K562 (cell line): ENCODE measurements at regions not wholly inside any gene's neighbourhood (a gene's known extent, or its start where the extent isn't known, plus 50 kb on each side); places are given as distances from the start of the nearest gene placed in this dataset.

ENCODE experiments used
- ATAC-seq: fragments of 200-7000 bp; cut with Tn5 transposase; 3 replicates; pipeline ENCODE4 v1.9.1; 2020; ENCODE audit warnings: moderate library complexity
- BruUV-seq: library from RNA; stranded (reverse); fragments of 400-500 nt; replicated peaks from 2 replicates; lab custom pipeline; 2021; lab: Mats Ljungman, UMichigan
- CTCF ChIA-PET: fragments of 300-600 bp; formaldehyde crosslinking; extraction: SDS; loops from one replicate; lab custom pipeline; 2021; ENCODE audit warnings: low intra/inter-chr PET ratio; lab: Yijun Ruan, JAX
- POLR2A ChIA-PET: fragments of 300-600, 350-650 bp; sonication (Branson Sonifier 250); formaldehyde crosslinking; extraction: SDS; loops from one replicate; lab custom pipeline; 2021; ENCODE audit warnings: antibody characterized with exemption, inconsistent platforms; lab: Yijun Ruan, JAX
- DNase-seq, 4 experiments: peaks; one replicate each; pipeline versions ENCODE4 v3.0.0 to v3.0.0-alpha.2; 2011 to 2018; ENCODE audit warnings: low spot score in 3 of 4, mixed read lengths in 3 of 4; ENCODE audit errors: extremely low read depth in 1 of 4
- FAIRE-seq: peaks from 2 replicates; lab custom pipeline; 2011; peaks lifted over from hg19 to GRCh38; lab: Jason Lieb, UNC
- H2AFZ ChIP-seq: 2 replicates; pipeline ENCODE4 v1.6.0; 2011; ENCODE audit warnings: low read depth, low read length, control low read depth, inconsistent platforms
- H3K27ac ChIP-seq: fragments of 200-600 bp; 3 replicates; pipeline ENCODE4 v1.8.0; 2011; ENCODE audit warnings: low read depth, mild to moderate bottlenecking, control low read depth, inconsistent platforms, low read length, moderate library complexity, mixed read lengths; ENCODE audit errors: extremely low read depth
- H3K27me3 ChIP-seq, 2 experiments: fragments of 300-600 bp in 1 of 2; 2 replicates in 1 of 2; 3 replicates in 1 of 2; pipeline versions ENCODE4 v1.6.0 to v1.8.0; 2011; ENCODE audit warnings: inconsistent platforms in 2 of 2, low read length in 2 of 2, mild to moderate bottlenecking in 1 of 2, mixed read lengths in 1 of 2, moderate library complexity in 1 of 2; ENCODE audit not compliant: control insufficient read depth in 2 of 2, insufficient read depth in 2 of 2
- H3K36me3 ChIP-seq: fragments of 300-600 bp; 3 replicates; pipeline ENCODE4 v1.8.0; 2011; ENCODE audit warnings: mild to moderate bottlenecking, low read length, inconsistent platforms; ENCODE audit not compliant: control insufficient read depth, insufficient read depth
- H3K4me1 ChIP-seq, 2 experiments: fragments of 200-600 bp in 1 of 2; replicated peaks in 1 of 2; 2 replicates in 1 of 2; 3 replicates in 1 of 2; pipeline versions ENCODE4 v1.5.1 to v1.8.0; 2011; ENCODE audit warnings: inconsistent platforms in 2 of 2, low read length in 2 of 2, mild to moderate bottlenecking in 1 of 2, mixed read lengths in 1 of 2, moderate library complexity in 1 of 2; ENCODE audit not compliant: control insufficient read depth in 2 of 2, insufficient read depth in 2 of 2
- H3K4me2 ChIP-seq: 2 replicates; pipeline ENCODE4 v1.6.1; 2011; ENCODE audit warnings: low read length, control low read depth, inconsistent platforms, mixed read lengths; ENCODE audit not compliant: insufficient read depth
- H3K4me3 ChIP-seq: fragments of 200-600 bp; sonication (generic), shearing (Covaris generic); 2 replicates; pipeline ENCODE4 v1.5.1; 2016; ENCODE audit warnings: control low read depth, inconsistent platforms
- H3K79me2 ChIP-seq: fragments of 200-600 bp; 3 replicates; pipeline ENCODE4 v1.8.0; 2011; ENCODE audit warnings: low read length, inconsistent platforms; ENCODE audit not compliant: control insufficient read depth, insufficient read depth
- H3K9ac ChIP-seq, 2 experiments: 2 replicates each; pipeline versions ENCODE4 v1.6.0 to v1.6.1; 2011; ENCODE audit warnings: low read depth in 2 of 2, low read length in 2 of 2, control low read depth in 1 of 2, inconsistent platforms in 1 of 2, mild to moderate bottlenecking in 1 of 2, mixed read lengths in 1 of 2; ENCODE audit not compliant: insufficient read depth in 1 of 2
- H3K9me1 ChIP-seq: one replicate; pipeline ENCODE4 v1.6.0; 2011; ENCODE audit warnings: inconsistent platforms, mild to moderate bottlenecking, low read length, moderate library complexity; ENCODE audit not compliant: control insufficient read depth, insufficient read depth
- H3K9me3 ChIP-seq: replicated peaks from 2 replicates; pipeline ENCODE4 v1.5.1; 2011; ENCODE audit warnings: low read depth, low read length, inconsistent platforms; ENCODE audit not compliant: control insufficient read depth, insufficient read depth
- H4K20me1 ChIP-seq: replicated peaks from 2 replicates; pipeline ENCODE4 v1.6.1; 2011; ENCODE audit warnings: low read length, inconsistent platforms, mixed read lengths; ENCODE audit not compliant: control insufficient read depth, insufficient read depth
- FOXA3 ChIP-seq, 2 experiments: fragments of 450-650 bp in 1 of 2; sonication (generic) in 1 of 2; formaldehyde crosslinking; IDR thresholded peaks in 1 of 2; conservative IDR thresholded peaks in 1 of 2; 2 replicates each; pipeline versions ENCODE4 v1.4.0 to v1.8.0; 2020 to 2022; ENCODE audit warnings: mild to moderate bottlenecking in 2 of 2, missing genetic modification reagents in 1 of 2
- FOXK2 ChIP-seq, 2 experiments: fragments of 450-650 bp; IDR thresholded peaks in 1 of 2; conservative IDR thresholded peaks in 1 of 2; 2 replicates each; pipeline ENCODE4 v1.6.1; 2016; ENCODE audit warnings: low read depth in 2 of 2, mild to moderate bottlenecking in 1 of 2
- PHF20 ChIP-seq: fragments of 450-650 bp; IDR thresholded peaks from 2 replicates; pipeline ENCODE4 v1.6.1; 2018; ENCODE audit not compliant: partially characterized antibody
- ZNF696 ChIP-seq: fragments of 250-450 bp; sonication (Bioruptor Pico); conservative IDR thresholded peaks from 2 replicates; pipeline ENCODE4 v1.4.0; 2020; ENCODE audit warnings: mild to moderate bottlenecking, moderate library complexity
- WGBS: fragments of 100-300 bp; shearing (Covaris generic); methylation state at CpG from one replicate; pipeline ENCODE4 v1.1.6; 2016; ENCODE audit warnings: low coverage, mixed read lengths; ENCODE audit not compliant: insufficient coverage; ENCODE audit errors: missing lambda C conversion rate; 5-methylcytosine and 5-hydroxymethylcytosine counted together
- in situ Hi-C: fragments of 300-500 bp; cut with MboI; formaldehyde crosslinking; loops from 4 replicates; pipeline ENCODE4 v1.15.0; 2018; ENCODE audit warnings: inconsistent platforms, mixed read lengths
- intact Hi-C: fragments of 100-400 bp; cut with micrococcal nuclease; formaldehyde crosslinking; loops from 2 replicates; pipeline ENCODE4 v1.14.2; 2022

GRCh38 chr11:26028393-26028911 is 303.5 kb upstream of the ANO3 start:
- Histone ChIP-seq H3K27ac (no peak overlapping the region), H3K36me3 (no peaks in the 10 kb centered on the region), H2AFZ (no peak overlapping the region), H3K4me2 (no peak overlapping the region), H3K9me1 (no peaks in the 10 kb centered on the region), H3K79me2 (no peaks in the 10 kb centered on the region), H3K4me1 (no peaks in the 10 kb centered on the region), H3K27me3 (no peaks in the 10 kb centered on the region), H3K9me3 (no peaks in the 10 kb centered on the region), H3K9ac (no peak overlapping the region), H4K20me1 (no peaks in the 10 kb centered on the region), H3K4me3 (no peak overlapping the region)
- ChIA-PET CTCF (no interaction called here), POLR2A (no interaction called here)
- ATAC-seq: no peak
- intact Hi-C loops (no loop called here), in situ Hi-C loops (no loop called here)
- no peak for DNase-seq
- FAIRE-seq: no peak
- WGBS: 0% methylated on average over 2 of the region's 2 CpGs
- TF ChIP-seq FOXK2 (conservative IDR thresholded peaks at IDR 0.05 in 1 of 2, IDR thresholded peaks at IDR 0.05 in 1 of 2; ENCODE audit: low read depth in 2 of 2): no peak
- no peak for TF ChIP-seq PHF20
- TF ChIP-seq FOXA3 (CRISPR knock-in tag; conservative IDR thresholded peaks at IDR 0.05 in 1 of 2, IDR thresholded peaks at IDR 0.05 in 1 of 2): peak in 1 of 2 experiments; percentile 48; a peak in 2 of 4 replicates
- BruUV-seq: no TSS peak

- Histone ChIP-seq H3K36me3 (no peaks in the 10 kb centered on the region), H3K4me2 (no peak overlapping the region), H3K4me3 (no peak overlapping the region), H3K4me1 (no peaks in the 10 kb centered on the region), H4K20me1 (no peaks in the 10 kb centered on the region), H3K27ac (no peak overlapping the region), H3K27me3 (no peaks in the 10 kb centered on the region), H3K9me1 (no peaks in the 10 kb centered on the region), H2AFZ (no peak overlapping the region), H3K9ac (no peak overlapping the region), H3K79me2 (no peaks in the 10 kb centered on the region), H3K9me3 (no peaks in the 10 kb centered on the region)
- 0% methylated on average over 1 of the region's 3 CpGs for whole genome bisulfite sequencing
- in situ Hi-C loops (no loop called here), intact Hi-C loops (no loop called here)
- no peak for TF ChIP-seq ZNF696
- DNase-seq: no peak
- BruUV-seq: no TSS peak
- CTCF ChIA-PET: no interaction called here
- POLR2A ChIA-PET: no interaction called here
- no peak for FAIRE-seq
- no peak for ATAC-seq
Measured at GRCh38 chr11:26030399-26030798, 301.5 kb upstream of the ANO3 start.
